A673 (cell line): ENCODE measurements at regions not wholly inside any gene's neighbourhood (a gene's known extent, or its start where the extent isn't known, plus 50 kb on each side); places are given as distances from the start of the nearest gene placed in this dataset.

ENCODE experiments used
- EZH2 ChIP-seq: fragments of 200-600 bp; sonication (generic); IDR thresholded peaks from 2 replicates; pipeline ENCODE4 v1.6.1; 2017; ENCODE audit warnings: borderline replicate concordance, low read depth, mild to moderate bottlenecking, mixed read lengths, antibody characterized with exemption, low read length; ENCODE audit not compliant: poor library complexity, severe bottlenecking
- TF ChIP-seq, protein P1 (sequence below): fragments of 300-800, 200-600 bp; sonication (generic); conservative IDR thresholded peaks from 2 replicates; pipeline ENCODE4 v1.5.1; 2017; ENCODE audit warnings: low read depth, mild to moderate bottlenecking, antibody characterized with exemption, low read length, moderate library complexity, mixed read lengths

DNA sequence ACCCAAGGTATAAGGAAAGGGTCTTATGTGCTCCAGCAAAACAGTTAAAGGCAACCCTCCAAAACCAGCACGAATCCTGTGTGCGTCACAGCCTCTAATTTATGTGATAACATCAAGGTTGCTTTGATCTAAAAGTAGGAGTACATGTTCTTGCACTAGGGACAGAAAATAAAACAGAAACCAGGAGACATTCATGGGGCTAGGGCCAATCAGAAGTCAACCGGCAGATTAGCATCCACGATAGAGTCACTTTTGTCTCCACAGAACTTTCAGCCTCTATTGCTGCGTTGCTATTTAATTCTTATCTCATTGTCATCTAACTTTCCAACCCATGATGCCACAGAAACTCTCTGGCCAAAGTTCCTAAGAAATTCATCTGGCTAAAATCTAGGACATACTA, 178.8 kb upstream of the PTCHD4 start:
- TF ChIP-seq, protein P1, sequence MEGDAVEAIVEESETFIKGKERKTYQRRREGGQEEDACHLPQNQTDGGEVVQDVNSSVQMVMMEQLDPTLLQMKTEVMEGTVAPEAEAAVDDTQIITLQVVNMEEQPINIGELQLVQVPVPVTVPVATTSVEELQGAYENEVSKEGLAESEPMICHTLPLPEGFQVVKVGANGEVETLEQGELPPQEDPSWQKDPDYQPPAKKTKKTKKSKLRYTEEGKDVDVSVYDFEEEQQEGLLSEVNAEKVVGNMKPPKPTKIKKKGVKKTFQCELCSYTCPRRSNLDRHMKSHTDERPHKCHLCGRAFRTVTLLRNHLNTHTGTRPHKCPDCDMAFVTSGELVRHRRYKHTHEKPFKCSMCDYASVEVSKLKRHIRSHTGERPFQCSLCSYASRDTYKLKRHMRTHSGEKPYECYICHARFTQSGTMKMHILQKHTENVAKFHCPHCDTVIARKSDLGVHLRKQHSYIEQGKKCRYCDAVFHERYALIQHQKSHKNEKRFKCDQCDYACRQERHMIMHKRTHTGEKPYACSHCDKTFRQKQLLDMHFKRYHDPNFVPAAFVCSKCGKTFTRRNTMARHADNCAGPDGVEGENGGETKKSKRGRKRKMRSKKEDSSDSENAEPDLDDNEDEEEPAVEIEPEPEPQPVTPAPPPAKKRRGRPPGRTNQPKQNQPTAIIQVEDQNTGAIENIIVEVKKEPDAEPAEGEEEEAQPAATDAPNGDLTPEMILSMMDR: no peak
- TF ChIP-seq EZH2: no peak
